HG03354 (cell line): ENCODE measurements at regions not wholly inside any gene's neighbourhood (a gene's known extent, or its start where the extent isn't known, plus 50 kb on each side); places are given as distances from the start of the nearest gene placed in this dataset.

ENCODE experiments used
- ATAC-seq: cut with Tn5 transposase; IDR thresholded peaks from one replicate; pipeline ENCODE4 v1.9.1; 2021; ENCODE audit warnings: mild to moderate bottlenecking; ENCODE audit not compliant: unreplicated experiment, poor library complexity, severe bottlenecking

DNA sequence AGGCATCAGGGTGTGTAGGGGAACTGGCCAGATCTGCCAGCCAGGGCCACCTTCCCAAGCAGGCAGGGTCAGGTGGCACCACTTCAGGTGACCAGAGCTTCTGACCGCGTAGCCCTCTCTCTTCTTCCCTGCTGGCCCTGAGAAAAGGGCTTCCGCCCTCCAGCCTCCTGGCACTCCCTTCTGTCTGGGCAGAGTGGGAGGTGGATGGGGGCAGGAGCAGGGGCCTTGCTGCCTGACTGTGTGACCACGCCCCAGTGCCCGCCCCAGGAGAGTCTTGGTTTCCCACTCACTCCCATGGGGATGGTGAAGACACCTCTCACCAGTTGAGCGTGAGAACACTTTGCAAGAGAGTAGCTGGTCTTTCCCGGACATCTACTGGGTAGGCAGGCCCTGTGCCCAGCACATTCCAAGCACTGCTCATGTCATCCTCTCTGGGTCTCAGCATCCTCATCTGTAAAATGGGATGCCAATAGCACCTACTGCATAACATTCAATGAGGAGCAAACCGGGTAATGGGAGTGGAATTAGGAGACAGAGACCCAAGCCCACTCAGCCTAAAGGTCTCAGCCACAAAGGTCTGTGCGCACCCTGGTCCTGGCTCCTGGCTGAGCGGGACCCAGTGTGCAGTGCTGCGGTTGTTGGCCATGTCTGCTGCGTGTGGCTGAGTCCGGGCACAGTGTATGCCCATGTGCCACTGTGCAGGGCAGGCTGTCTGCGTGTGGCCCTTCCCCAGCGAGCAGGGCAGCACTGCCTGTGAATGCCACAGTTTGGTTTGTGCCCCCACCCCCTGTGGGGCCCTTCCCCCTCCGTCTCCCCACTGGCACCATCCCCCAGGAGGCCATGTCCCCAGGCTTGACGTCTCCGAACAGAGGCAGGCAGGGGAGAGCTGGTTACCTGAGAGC is 179.1 kb upstream of the IER5L start:
- ATAC-seq = no peak

DNA sequence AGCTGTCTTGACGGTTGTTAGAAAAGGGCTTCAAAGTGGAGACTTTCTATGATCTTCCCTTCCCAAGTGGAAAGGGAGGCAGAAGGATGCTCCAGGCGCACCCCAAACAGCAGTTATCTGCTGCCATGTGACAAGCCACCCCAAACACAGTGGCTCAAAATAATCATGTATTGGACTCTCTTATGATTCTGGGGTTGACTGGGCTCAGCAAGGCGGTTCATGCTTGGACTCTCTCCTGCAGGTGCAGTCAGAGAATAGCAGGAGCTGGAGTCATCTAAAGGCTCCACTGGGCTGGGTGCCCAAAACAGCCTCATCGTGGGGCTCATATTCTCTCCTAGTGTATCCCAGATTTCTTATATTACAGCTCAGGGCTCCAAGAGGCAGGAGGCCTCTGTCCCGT is 177.6 kb upstream of the IER5L start:
- ATAC-seq = no peak

DNA sequence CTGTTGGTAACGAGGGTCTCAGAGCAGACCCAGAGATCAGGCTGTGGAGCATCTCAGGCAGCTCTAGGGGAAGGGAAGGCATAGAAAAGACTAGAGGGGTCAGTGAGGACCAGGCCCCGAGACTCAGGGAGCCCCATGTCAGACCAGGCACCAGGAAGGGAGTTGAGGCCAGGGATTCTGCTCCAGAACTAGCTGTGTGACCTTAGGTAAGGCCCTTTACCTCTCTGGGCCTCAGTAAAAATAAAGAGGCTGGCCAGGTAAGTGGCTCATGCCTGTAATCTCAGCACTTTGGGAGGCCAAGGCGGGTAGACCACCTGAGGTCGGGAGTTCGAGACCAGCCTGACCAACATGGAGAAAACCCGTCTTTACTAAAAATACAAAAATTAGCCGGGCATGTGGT is 176.4 kb upstream of the IER5L start:
- ATAC-seq = no peak

DNA sequence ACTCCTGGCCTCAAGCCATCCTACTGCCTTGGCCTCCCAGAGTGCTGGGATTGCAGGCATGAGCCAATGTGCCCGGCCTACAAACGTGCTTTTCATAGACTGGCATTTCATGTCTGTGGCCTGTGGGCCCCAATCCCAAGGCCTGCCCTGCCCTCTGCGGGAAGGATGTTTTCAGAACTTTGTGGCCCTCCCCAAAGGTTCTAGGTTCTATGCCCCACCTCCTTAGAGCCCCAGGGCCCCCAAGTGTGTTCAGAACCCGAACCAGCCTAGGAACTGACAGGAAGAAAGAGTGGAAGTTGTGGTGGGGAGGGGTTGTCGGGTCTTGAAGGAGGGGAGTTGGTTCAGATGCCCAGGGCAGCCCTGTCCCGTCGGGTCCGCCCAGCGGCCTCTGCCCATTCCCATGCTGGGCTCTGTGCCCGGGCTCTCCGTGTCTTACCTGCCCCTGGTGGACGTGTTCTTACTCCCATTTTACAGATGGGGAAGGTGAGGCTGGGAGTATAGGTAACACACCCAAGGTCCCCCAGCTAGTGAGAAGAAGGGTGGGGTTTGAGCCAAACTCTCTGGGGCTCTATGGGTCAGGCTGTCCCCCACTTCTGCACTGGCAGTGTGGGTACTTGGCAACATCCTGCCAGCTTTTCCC is 175.8 kb upstream of the IER5L start:
- ATAC-seq = no peak

DNA sequence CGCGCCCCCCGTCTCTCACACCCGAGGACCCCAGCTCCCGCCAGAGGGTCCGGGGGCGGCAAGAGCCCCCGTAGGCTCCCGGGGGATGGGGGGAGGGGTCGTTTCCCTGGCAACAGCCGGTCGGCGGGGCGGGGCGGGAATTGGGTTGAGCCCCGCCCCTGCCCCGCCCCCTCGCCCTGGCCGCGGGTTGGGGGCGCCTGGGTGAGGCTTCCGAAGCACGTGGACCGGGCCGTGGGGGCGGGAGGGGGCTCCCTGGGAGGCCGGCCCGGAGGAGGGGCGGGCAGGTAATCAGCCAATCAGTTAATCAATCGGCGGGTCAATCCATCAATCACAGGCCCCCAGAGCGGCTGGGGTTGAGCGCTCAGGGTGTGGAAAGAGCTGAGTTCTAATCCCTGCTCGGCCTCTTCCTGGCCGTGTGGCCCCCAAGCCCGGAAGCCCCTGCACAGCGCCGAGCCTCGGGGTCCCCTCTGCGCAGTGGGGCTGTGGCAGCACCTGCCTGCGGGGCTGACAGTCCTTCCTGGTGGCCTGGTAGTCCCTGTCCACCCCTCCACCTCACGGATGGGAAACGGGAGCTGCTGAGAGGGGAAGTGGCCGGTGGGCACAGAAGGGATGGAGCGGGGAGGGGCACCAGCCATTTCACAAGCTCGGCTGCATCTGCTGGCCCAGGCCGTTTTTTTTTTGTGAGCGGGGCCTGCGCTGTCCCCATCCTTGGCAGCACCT is 174.2 kb upstream of the IER5L start:
- ATAC-seq = no peak

DNA sequence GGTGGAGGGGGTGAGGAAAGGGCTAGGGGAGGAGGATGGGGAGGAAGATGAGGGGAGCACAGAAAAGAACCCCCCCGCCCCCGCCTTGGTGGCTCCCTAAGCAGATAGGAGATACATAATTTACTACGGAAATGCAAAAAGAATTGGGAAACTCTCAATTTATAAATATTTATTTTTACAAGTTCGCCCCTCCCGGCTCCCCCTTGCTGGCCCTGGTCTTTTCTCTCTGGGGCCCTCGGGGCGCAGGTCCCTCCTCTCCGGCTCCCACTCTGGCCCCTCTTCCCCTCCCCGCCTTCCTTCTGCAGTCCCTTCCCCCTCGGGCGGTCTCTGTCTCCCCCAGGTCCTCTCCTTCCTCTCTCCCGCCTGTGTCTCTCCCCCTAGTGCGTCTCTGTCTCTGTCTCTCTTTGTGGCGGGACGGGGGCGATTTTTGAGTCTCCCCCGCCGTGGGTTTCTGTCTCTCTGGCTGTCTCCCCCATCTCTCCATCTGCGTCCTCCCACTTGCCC is 173.6 kb upstream of the IER5L start:
- ATAC-seq = no peak

DNA sequence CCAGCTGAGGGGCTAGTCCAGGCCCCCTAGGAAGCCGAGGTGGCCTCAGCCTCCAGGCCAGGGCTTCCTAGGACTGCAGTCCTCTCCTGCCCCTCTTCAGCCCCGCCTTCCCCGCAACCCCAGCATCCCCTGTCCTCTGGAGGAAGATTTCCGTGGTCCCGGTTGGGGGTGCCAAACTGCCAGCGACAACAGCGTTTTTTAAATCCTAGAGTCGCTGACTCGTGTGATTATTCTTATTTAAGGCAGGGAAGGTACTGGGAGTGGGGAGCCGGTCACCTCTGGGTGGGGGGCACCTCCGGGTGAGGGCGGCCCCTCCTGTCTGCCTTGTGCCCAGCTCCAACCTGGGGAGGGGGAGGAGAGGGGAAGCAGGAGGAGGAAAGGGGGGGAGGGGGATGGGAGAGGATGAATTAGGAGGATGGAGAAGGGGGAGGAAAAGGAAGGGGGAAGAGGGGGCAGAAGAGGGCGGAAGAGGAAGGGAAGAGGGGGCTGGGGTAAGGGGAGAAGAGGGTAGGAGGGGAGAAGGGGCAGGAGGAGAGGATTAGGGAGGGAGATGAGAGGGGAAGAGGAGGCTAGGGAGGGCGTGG is 173.1 kb upstream of the IER5L start:
- ATAC-seq = no peak

DNA sequence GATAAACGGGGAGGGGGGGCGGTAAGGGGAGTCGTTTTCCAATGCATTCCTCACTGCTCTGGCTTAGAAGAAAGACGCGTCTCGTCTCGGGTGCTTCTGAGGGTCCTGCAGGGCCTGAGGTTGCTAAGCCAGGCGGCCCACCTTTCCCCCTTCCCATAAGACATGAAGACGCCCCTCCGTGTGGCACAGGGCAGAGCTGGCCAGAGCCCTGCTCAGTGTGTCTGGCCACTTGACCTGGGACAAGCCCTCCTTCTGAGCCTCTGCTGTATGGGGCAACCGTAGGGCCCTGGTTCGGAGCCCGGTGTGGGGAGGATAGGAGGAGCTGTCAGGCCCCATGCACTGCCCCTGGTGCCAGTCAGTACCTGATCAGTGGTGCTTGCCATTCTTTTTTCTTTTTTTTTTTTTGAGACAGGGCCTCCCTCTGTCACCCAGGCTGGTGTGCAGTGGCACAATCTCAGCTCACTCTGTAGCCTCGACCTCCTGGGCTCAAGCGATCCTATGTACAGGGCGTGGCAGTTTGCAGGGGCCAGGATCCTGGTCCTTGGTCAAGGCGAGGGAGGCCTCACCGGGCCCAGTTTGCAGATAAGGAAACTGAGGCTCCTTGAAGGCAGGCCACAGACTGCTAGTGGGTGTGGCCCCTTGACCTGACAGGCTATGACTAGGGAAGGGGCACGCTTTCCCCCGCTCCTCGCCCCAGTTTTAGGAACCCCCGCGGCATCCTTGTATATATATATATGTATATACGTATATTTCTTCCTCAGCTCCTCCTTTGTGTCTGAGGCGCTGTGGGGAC is 172.3 kb upstream of the IER5L start:
- no peak for ATAC-seq

DNA sequence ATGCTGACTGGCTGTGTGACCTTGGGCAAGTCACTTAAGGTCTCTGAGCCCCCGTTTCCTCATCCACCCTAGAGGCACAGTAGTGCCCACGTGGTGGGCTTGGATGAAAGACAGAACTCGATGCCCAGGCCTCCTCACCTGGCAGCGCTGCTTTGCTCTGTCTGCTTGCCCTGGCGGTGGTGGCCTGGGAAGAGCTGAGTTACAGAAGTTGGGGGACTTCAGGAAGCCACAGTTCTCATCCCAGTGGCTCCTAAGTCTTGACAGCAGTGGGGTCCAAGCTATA is 171.5 kb upstream of the IER5L start:
- ATAC-seq = no peak

DNA sequence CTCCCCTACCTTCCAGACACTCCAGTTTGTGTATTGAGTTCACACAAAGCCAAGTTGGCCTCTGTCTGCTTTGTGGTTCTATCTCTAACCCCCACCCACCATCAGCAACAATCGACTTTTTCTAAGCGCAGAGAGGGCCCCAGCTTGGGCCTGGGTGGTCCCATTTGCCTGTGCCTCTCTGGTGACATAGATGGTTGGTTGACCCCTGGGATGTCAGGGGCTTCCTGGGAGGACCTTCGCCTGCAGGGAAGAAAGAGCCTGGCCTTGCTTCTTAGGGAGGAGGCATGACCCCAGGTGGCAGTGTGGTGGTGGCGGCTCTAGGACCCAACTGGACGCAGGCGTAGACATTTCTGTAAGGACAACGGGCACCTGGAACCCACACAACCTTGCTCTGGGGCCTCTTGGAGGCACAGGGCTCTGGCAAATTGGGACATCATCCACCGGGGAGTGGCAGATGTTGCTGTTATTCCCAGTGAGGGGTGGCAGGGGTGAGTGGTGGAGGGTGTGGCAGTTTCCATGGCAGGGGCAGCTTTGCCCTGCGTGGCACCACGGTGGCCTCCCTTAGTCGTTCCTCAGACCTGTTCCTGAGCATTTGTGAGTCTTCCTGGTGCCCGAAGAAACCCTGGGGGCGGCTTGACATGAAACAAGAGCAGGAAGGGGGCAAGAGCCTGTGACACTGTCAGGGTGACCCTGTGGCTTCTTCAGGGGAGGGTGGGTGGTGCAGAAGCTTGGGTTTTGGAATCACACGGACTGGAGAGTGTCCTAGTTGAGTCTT is 171.0 kb upstream of the IER5L start:
- ATAC-seq = no peak

DNA sequence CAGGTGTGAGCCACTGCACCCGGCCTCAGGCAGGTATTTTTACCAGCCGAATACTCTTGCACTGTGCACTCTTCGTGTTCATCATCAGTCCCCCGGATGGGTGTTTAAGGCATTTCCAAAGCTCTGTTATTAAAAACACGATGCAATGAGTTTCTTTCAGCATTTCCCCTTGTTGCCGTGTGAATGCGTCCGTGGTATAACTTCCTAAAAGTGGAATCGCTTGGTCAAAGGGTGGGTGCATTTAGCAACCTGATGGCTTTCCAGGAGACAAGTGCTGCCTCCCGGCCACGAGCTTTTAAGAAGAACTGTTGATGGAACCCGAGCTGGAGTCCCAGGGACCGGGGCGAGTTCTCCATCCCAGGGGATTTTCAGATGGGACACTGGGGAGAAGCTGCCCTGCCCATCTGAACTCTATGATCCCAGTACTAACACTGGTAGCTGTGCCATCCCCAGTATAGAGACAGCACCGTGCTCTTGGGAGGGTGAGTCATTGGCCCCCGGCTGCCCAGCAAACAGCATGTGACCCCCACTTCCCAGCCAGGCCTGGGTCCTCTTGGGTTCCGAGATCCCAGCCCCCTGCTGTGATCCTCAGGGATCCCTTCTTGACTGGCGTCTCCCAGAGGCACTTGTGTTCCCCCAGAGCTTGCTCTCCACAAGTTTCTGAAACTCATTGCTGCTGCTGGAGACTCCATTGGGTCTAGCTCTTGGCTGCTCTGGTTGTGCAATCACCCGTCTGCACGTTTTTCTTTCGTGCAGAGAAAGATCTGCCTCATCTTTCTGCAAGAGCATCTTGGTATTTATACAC is 169.5 kb upstream of the IER5L start:
- no peak for ATAC-seq

DNA sequence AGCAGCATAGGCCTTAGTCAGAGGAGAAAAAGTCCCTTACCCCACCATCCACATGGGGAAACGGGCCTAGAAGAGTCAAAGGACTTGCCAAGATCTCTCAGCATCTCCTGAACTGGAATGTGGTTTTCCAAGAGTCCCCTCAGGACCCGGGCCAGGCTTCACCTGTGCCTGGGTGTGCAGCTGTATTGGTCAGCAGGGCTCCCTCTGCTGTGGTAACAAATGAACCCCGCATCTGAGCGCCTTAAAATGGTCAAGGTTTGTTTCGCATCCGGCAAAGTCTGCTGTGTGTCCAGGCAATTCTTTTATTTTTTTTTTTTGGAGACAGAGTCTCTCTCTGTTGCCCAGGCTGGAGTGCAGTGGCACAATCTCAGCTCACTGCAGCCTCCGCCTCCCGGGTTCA is 168.0 kb upstream of the IER5L start:
- ATAC-seq = no peak

DNA sequence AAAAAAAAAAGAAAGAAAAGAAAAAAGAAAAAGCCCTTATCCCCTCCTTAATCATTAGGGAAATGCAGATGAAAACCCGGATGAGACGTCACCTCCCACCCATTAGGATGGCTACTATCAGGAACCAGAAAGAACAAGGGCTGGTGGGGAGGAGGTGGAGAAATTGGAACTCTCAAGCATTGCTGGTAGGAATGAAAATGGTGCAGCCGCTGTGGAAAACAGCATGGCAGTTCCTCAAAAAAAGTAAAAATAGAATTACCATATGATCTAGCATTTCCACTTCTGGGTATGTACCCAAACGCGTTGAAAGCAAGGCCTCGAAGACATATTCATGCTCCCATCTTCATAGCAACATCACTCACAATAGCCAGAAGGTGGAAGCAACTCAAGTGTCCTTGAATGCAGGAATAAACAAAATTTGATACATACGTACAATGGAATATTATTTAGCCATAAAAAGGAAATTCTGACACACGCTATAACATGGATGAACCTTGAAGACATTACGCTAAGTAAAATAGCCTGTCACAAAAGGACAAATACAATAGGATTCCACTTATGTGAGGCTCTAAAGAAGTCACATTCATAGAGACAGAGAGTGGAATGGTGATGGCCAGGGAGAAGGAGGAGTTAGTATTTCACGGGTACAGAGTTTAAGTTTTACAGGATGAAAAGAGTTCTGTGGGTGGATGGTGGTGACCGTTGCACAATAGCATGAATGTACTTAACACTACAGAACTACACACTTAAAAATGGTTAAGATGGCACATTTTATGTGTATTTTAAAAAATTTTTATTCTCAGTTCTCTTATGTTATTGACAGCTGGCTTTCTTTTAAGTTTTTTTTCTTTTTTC is 166.8 kb upstream of the IER5L start:
- no peak for ATAC-seq

DNA sequence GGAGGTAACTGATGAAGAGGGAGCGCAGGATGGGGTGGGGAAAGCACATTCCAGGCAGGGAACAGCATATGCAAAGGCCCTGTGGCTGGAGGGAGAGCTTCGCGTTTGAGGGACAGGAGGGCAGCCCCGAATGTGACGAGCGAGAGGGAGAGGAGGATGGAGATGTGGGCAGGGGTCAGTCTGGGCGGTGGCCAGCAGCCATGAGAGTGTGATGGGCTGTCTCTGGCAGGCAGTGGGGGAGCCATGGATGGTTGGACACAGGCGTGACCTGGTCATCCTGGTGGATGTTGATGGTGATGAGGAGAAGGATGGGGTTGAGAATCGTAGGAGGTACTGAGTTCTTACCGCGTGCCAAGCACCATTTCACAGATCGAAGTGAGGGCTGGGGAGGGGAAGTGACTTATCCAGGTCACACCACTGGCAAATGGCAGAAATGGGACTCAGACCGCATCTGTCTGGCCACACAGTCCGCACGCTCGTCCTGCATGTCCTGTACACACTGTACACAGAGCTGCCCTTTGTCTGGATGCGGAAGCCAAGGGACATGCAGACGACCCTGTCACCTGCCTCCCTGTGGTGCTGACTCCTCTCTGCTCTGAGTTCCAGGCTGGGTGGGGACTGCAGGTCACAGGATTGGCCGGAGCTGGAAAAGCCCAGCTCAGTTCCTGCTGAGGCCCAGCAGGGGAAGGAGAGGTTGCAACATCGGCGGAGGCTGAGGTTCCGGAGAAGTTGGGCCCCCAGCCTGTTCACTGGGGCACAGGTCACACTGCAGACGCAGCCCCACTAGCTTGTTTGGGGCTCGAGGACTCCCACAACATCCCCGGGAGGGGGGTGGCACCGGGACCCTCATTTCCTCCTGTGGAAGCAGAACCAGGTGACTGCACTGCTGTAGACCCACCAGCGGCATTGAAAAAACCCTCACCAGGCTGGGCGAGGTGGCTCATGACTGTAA is 165.6 kb upstream of the IER5L start:
- ATAC-seq = no peak

DNA sequence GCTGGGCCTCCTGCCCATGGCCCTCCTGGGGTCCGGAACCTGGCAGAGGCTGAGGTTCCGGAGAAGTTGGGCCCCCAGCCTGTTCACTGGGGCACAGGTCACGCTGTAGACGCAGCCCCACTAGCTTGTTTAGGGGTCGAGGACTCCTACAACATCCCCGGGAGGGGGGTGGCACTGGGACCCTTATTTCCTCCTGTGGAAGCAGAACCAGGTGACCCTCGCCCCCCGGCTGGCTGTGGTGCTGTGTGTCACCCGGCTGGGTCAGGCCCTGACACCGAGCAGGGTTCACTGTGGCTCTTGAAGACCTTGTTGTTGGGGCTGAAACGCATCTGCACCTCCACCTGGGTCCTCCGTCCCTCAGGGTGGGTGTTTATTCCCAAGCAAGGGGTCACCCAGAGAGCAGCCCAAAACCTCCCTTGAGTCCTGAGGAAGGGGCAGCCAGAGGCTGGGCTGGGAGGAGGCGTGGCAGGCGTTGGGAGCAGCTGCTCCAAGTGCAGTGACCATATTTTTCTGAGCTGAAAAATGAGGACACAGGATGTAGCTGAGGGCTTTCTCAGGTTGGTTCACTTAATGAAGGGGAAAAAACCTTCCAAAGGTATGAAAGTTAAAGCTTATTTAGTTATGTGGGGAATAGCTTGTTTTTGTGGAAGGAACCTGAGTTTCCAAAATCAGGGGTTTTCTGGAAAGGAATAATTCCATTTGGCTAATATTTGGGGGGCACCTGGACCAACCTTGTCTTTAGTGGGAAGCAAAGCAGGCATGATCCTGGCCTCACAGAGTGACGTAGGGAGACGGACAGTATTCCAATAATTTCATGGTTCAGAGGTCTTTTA is 164.7 kb upstream of the IER5L start:
- ATAC-seq = no peak
